PFSK-1 (cell line): ENCODE measurements at regions not wholly inside any gene's neighbourhood (a gene's known extent, or its start where the extent isn't known, plus 50 kb on each side); places are given as distances from the start of the nearest gene placed in this dataset.

ENCODE experiments used
- FOXP2 ChIP-seq: optimal IDR thresholded peaks from 2 replicates; pipeline ENCODE3; 2011; ENCODE audit warnings: borderline replicate concordance, control low read depth, inconsistent platforms; ENCODE audit not compliant: insufficient read depth; ENCODE audit errors: extremely low read length, extremely low read depth
- POLR2AphosphoS5 ChIP-seq: IDR thresholded peaks from 2 replicates; pipeline ENCODE4 v1.6.1; 2012; ENCODE audit warnings: low read depth, mild to moderate bottlenecking, control low read depth, low read length, moderate library complexity
- SIN3A ChIP-seq: IDR thresholded peaks from 2 replicates; pipeline ENCODE4 v1.6.1; 2012; ENCODE audit warnings: mild to moderate bottlenecking, low read length, moderate library complexity, borderline replicate concordance; ENCODE audit not compliant: insufficient read depth
- TAF1 ChIP-seq: IDR thresholded peaks from 2 replicates; pipeline ENCODE4 v1.6.1; 2012; ENCODE audit warnings: low read length, control low read depth, borderline replicate concordance; ENCODE audit not compliant: insufficient read depth

DNA sequence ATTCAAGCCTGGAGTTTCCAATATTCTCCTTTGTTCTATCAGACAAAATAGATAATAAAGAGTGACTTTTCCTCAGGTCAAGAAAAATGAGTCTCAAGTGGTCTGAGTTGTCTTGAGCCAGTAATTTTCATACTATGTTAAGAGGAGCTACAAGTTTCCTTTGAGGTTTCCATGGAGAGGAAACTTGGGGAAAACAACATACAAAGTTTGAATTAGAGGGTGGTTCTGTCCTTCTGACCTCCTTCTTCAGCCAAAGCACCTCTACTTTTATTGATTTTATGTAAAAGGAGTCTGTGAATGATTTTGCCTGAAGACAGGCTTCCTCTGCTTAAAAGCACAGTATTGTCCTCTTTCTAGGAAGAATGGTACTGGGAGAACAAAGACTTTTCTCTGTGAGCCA, 497.2 kb upstream of the PKN2 start:
- TF ChIP-seq SIN3A = no peak
- no peak for TF ChIP-seq POLR2AphosphoS5
- no peak for TF ChIP-seq TAF1
- TF ChIP-seq FOXP2 = no peak
